BLaER1 (cell line): ENCODE measurements at regions not wholly inside any gene's neighbourhood (a gene's known extent, or its start where the extent isn't known, plus 50 kb on each side); places are given as distances from the start of the nearest gene placed in this dataset.

Experiments
- H3K27ac ChIP-seq: shearing (Covaris generic); formaldehyde crosslinking; 2 replicates; pipeline ENCODE4 v1.8.1; 2022
- H3K27me3 ChIP-seq: shearing (Covaris generic); formaldehyde crosslinking; 2 replicates; pipeline ENCODE4 v1.8.1; 2022
- H3K36me3 ChIP-seq: shearing (Covaris generic); formaldehyde crosslinking; 2 replicates; pipeline ENCODE4 v1.8.1; 2022
- H3K4me1 ChIP-seq: shearing (Covaris generic); formaldehyde crosslinking; 2 replicates; pipeline ENCODE4 v1.8.1; 2022
- H3K4me2 ChIP-seq: shearing (Covaris generic); formaldehyde crosslinking; 2 replicates; pipeline ENCODE4 v1.8.1; 2022
- H3K4me3 ChIP-seq: shearing (Covaris generic); formaldehyde crosslinking; 2 replicates; pipeline ENCODE4 v1.8.1; 2022
- H3K9ac ChIP-seq: shearing (Covaris generic); formaldehyde crosslinking; 2 replicates; pipeline ENCODE4 v1.8.1; 2022
- H3K9me3 ChIP-seq: shearing (Covaris generic); formaldehyde crosslinking; 2 replicates; pipeline ENCODE4 v1.8.1; 2022
- H4K20me1 ChIP-seq: shearing (Covaris generic); formaldehyde crosslinking; 2 replicates; pipeline ENCODE4 v1.8.1; 2022
- Cebpa-rat ChIP-seq: shearing (Covaris generic); IDR thresholded peaks from 2 replicates; pipeline ENCODE4 v1.8.1; 2022

- Histone ChIP-seq H3K36me3 (no peaks in the 10 kb centered on the region), H4K20me1 (no peaks in the 10 kb centered on the region), H3K4me2 (no peak overlapping the region), H3K9ac (no peak overlapping the region), H3K27me3 (no peaks in the 10 kb centered on the region), H3K4me1 (no peaks in the 10 kb centered on the region), H3K9me3 (no peaks in the 10 kb centered on the region), H3K27ac (no peak overlapping the region), H3K4me3 (no peak overlapping the region)
- no peak for TF ChIP-seq Cebpa-rat
Observed at GRCh38 chr2:16142383-16143361, 202.3 kb downstream of the MYCN start.

GRCh38 chr2:16141641-16141921, 201.2 kb downstream of the MYCN start:
- TF ChIP-seq Cebpa-rat = no peak
- Histone ChIP-seq H3K9ac (no peak overlapping the region), H3K27ac (no peak overlapping the region), H4K20me1 (no peaks in the 10 kb centered on the region), H3K36me3 (no peaks in the 10 kb centered on the region), H3K4me3 (no peak overlapping the region), H3K4me2 (no peak overlapping the region), H3K4me1 (no peaks in the 10 kb centered on the region), H3K9me3 (peaks cover 1% of the 10 kb centered on the region; the same call in 1 of the 2 replicates), H3K27me3 (no peaks in the 10 kb centered on the region)

GRCh38 chr2:16140771-16141640, 200.7 kb downstream of the MYCN start:
- H3K4me1 ChIP-seq = no peaks in the 10 kb centered on the region
- H3K4me2 ChIP-seq = no peak overlapping the region
- no peak overlapping the region for H3K9ac ChIP-seq
- H4K20me1 ChIP-seq = no peaks in the 10 kb centered on the region
- no peak overlapping the region for H3K27ac ChIP-seq
- H3K27me3 ChIP-seq = no peaks in the 10 kb centered on the region
- TF ChIP-seq Cebpa-rat = no peak
- no peaks in the 10 kb centered on the region for H3K36me3 ChIP-seq
- peaks cover 6% of the 10 kb centered on the region; the same call in 1 of the 2 replicates for H3K9me3 ChIP-seq
- no peak overlapping the region for H3K4me3 ChIP-seq

GRCh38 chr2:16139663-16140615, 199.6 kb downstream of the MYCN start:
- H3K4me2 ChIP-seq = no peak overlapping the region

GRCh38 chr2:16138811-16139662, 198.7 kb downstream of the MYCN start:
- no peak for TF ChIP-seq Cebpa-rat
- Histone ChIP-seq H3K9ac (no peak overlapping the region), H3K27ac (no peak overlapping the region), H4K20me1 (no peaks in the 10 kb centered on the region), H3K9me3 (peaks cover 6% of the 10 kb centered on the region; the same call in 1 of the 2 replicates), H3K4me1 (no peaks in the 10 kb centered on the region), H3K4me2 (no peak overlapping the region), H3K27me3 (no peaks in the 10 kb centered on the region), H3K36me3 (no peaks in the 10 kb centered on the region), H3K4me3 (no peak overlapping the region)

More at GRCh38 chr2:16139663-16140615, 199.6 kb downstream of the MYCN start:
- H3K9me3 ChIP-seq = peaks cover 6% of the 10 kb centered on the region; the same call in 1 of the 2 replicates
- H3K27me3 ChIP-seq = no peaks in the 10 kb centered on the region
- H4K20me1 ChIP-seq = no peaks in the 10 kb centered on the region
- no peak overlapping the region for H3K9ac ChIP-seq
- H3K27ac ChIP-seq = no peak overlapping the region
- no peak overlapping the region for H3K4me3 ChIP-seq
- TF ChIP-seq Cebpa-rat = no peak
- no peaks in the 10 kb centered on the region for H3K4me1 ChIP-seq
- H3K36me3 ChIP-seq = no peaks in the 10 kb centered on the region

GRCh38 chr2:16137080-16137755, 196.9 kb downstream of the MYCN start:
- no peak for TF ChIP-seq Cebpa-rat
- Histone ChIP-seq H4K20me1 (no peaks in the 10 kb centered on the region), H3K4me3 (no peak overlapping the region), H3K4me1 (no peaks in the 10 kb centered on the region), H3K36me3 (no peaks in the 10 kb centered on the region), H3K27me3 (no peaks in the 10 kb centered on the region), H3K4me2 (no peak overlapping the region), H3K27ac (no peak overlapping the region), H3K9me3 (peaks cover 6% of the 10 kb centered on the region; the same call in 1 of the 2 replicates), H3K9ac (no peak overlapping the region)

GRCh38 chr2:16136461-16137035, 196.2 kb downstream of the MYCN start:
- TF ChIP-seq Cebpa-rat = no peak
- Histone ChIP-seq H3K4me3 (no peak overlapping the region), H3K9ac (no peak overlapping the region), H3K36me3 (no peaks in the 10 kb centered on the region), H3K4me2 (no peak overlapping the region), H4K20me1 (no peaks in the 10 kb centered on the region), H3K4me1 (no peaks in the 10 kb centered on the region), H3K27me3 (no peaks in the 10 kb centered on the region), H3K9me3 (peaks cover 6% of the 10 kb centered on the region; the same call in 1 of the 2 replicates), H3K27ac (no peak overlapping the region)

- Histone ChIP-seq H3K27ac (no peak overlapping the region), H3K4me2 (no peak overlapping the region), H3K36me3 (no peaks in the 10 kb centered on the region), H3K4me3 (no peak overlapping the region), H3K9me3 (peaks cover 6% of the 10 kb centered on the region; the same call in 1 of the 2 replicates), H3K27me3 (no peaks in the 10 kb centered on the region), H3K4me1 (no peaks in the 10 kb centered on the region), H4K20me1 (no peaks in the 10 kb centered on the region), H3K9ac (no peak overlapping the region)
- TF ChIP-seq Cebpa-rat = no peak
Observed at GRCh38 chr2:16135913-16136310, 195.6 kb downstream of the MYCN start.
